IPS DF 4.7 (cell line): ENCODE measurements at regions not wholly inside any gene's neighbourhood (a gene's known extent, or its start where the extent isn't known, plus 50 kb on each side); places are given as distances from the start of the nearest gene placed in this dataset.

Experiments
- DNase-seq: peaks from one replicate; pipeline ENCODE4 v3.0.0-alpha.2; 2013; ENCODE audit warnings: low spot score; ENCODE audit errors: extremely low read depth

GRCh38 chr3:74059301-74059922, 434.7 kb upstream of the PDZRN3 start:
- no peak for DNase-seq

- DNase-seq, result no peak
Observed at GRCh38 chr3:74057169-74057568, 432.4 kb upstream of the PDZRN3 start.

- no peak for DNase-seq
Observed at GRCh38 chr3:74055061-74055460, 430.3 kb upstream of the PDZRN3 start.

- DNase-seq, result no peak
Observed at GRCh38 chr3:74054566-74054965, 429.8 kb upstream of the PDZRN3 start.

GRCh38 chr3:74053970-74054516, 429.3 kb upstream of the PDZRN3 start:
- no peak for DNase-seq

GRCh38 chr3:74049444-74049843, 424.7 kb upstream of the PDZRN3 start:
- DNase-seq, result no peak

- DNase-seq, result no peak
Observed at GRCh38 chr3:74048699-74049098, 424.0 kb upstream of the PDZRN3 start.

DNA sequence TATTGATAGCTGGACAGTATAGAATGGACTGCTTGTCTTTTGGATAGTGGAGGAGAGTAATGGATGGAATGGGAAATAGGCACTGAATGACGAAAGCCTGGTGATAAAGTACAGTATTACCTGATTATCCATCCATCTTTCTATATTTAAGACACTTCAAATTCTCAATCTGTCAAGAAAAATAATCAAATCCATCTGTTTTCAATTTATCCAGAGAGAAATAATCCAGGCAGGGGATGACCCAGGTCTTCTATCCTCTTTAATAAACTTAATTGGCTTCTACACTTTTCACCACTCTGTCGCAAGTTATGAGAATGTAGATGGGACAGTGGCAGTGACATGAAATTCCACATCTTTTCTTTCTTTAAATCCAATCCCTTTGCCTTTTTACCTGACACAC, 420.3 kb upstream of the PDZRN3 start:
- no peak for DNase-seq

- DNase-seq, result no peak
Observed at GRCh38 chr3:74041068-74041675, 416.4 kb upstream of the PDZRN3 start.

GRCh38 chr3:74039105-74039504, 414.4 kb upstream of the PDZRN3 start:
- no peak for DNase-seq

DNA sequence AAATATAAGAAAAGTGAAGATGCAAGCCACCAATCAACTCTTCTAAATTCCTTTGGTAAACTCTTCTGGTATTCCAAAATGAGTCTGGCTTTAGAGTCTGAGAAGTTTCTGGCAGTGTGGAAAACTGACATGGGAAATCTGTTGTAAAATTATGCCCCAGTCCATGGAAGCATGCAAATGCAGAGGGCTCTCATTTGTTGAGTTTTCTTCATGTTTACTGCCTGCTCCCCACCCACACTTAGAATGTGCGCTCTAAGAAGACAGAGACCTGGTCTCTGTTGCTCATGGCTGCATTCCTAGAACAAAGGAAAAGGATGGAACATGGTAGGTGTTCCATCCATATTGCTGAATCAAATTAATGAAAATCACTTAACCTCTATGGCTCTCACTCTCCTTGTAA, 411.8 kb upstream of the PDZRN3 start:
- no peak for DNase-seq

- DNase-seq, result no peak
Observed at GRCh38 chr3:74036102-74036501, 411.4 kb upstream of the PDZRN3 start.

GRCh38 chr3:74033806-74034205, 409.1 kb upstream of the PDZRN3 start:
- DNase-seq, result no peak

DNA sequence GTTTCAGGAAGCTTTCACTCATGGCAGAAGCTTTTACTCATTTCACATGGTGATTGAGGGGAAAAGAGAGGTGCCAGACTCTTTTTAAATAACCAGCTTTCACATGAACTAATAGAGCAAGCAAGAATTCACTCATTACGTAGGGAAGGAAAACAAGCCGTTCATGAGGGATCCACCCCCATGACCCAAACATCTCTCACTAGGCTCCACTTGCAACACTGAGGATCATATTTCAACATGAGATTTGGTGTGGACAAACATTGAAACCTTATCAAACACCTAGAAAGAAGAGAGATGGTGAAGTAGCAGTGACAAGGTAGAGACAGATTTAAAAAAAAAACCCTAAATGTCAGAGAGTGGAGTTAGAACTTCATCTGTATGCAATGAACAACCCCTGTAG, 408.6 kb upstream of the PDZRN3 start:
- no peak for DNase-seq

DNA sequence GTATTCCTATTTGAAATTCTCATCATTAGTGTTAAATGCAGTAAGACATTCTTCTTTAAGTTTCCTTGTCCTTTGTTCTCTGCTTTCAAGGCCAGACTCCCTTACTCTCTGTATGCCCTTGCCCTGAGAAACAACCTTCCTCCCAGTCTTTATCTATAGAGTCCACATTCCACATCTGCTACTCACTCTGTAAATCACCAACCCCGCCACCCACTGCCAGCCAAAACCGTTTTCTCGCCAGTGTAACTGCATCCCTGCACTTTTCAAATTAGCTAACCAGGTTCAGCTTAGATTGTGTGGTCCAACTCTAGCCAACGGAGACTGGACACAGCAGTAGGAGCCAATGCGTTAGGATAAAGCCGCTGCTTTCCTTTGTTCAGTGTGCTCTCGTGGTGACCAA, 402.4 kb upstream of the PDZRN3 start:
- DNase-seq, result no peak

GRCh38 chr3:74023395-74023794, 398.7 kb upstream of the PDZRN3 start:
- no peak for DNase-seq

DNA sequence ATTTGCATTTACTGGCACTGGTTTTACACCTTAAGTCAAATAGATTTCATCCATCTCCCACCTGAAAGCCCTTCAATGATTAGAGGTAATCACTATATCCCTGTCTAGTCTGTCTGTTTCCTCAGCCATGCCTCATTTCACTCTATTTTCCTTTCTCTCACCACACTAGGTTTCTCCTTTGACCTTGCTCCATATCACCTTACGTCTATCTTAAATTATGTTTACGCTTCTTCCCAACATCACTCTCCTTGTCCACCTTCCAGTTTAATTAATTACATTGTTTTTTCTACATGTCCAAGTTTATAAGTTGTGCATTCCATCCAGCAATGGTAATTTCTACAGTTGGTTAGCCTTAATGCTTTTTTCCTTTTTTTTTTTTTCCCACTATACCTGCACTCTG, 396.7 kb upstream of the PDZRN3 start:
- no peak for DNase-seq

- DNase-seq, result no peak
Observed at GRCh38 chr3:74009961-74010844, 385.5 kb upstream of the PDZRN3 start.

DNA sequence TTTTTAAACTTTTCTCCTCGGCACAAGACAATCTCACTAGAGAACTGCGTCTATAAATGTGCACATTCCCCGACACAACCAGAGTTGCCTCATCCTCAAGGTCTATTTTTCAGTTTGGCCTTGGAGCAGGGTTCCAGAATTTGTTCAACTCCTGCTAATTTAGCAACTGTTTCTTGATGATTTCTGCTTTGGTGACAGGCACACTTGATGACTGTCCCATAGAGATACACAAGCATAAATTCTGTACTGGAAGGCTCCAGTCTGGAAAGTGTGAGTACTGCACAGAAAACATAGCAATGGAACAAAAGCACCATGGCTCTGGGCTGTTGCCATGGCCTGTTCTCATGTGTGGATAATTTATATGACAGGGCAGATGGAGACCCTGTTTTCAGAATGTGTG, 379.6 kb upstream of the PDZRN3 start:
- DNase-seq, result no peak

DNA sequence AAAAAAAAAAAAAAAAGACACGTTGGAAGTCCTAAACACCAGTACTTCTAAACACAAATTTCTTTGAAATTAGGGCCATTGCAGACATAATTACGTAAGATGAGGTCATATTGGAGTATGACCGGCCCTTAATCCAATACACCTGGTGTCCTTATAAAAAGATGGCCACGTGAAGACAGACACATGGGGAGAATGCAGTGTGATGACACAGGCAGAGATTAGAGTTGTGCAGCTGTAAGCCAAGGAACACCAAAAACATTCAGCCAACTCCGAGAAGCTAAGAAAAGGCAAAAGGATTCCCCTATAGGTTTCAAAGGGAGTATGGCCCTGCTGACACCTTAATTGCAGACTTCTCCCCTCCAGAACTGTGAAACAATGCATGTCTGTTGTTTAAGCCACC, 379.0 kb upstream of the PDZRN3 start:
- DNase-seq, result no peak

DNA sequence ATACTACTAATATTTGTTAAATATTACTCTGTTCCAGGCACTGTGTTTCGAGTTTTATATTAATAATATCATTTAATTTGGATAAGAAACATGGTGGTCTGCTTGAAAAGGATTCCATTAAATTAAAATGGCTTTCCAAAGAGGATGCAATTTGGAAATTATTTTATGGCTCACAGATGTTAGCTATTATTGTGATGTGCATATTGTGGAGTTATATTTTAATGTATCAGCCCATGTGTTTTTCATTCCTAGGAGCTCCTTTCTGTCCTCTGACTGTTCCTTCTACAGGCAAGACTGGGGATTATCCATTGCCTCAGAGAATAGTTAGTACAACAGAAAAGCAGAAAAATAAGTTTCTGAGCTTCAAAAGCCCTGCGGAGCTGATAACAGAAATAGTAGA, 376.7 kb upstream of the PDZRN3 start:
- DNase-seq, result no peak

- no peak for DNase-seq
Observed at GRCh38 chr3:74000725-74001124, 376.0 kb upstream of the PDZRN3 start.
